Ovary (tissue), 7 donors: ENCODE measurements at regions not wholly inside any gene's neighbourhood (a gene's known extent, or its start where the extent isn't known, plus 50 kb on each side); places are given as distances from the start of the nearest gene placed in this dataset.
"Not testable (repeated sequence)": the region's sequence is repeated elsewhere in the genome, so short reads cannot be mapped to it uniquely, and the experiment has no call there.

ENCODE experiments used
- DNase-seq, 5 donors: peaks; one replicate each; pipeline ENCODE4 v3.0.0-alpha.2; 2019 to 2020
- H3K27ac ChIP-seq, 2 donors: fragments of 200-600 bp; one replicate each; pipeline versions ENCODE4 v1.5.1 to v1.8.0; 2019 to 2022
- H3K27me3 ChIP-seq: fragments of 200-600 bp; one replicate; pipeline ENCODE4 v1.8.0; 2022
- H3K36me3 ChIP-seq: fragments of 200-600 bp; sonication (generic); one replicate; pipeline ENCODE4 v1.5.1; 2019
- H3K4me1 ChIP-seq: one replicate; pipeline ENCODE4 v1.8.1; 2013; ENCODE audit warnings: mild to moderate bottlenecking, moderate library complexity; ENCODE audit not compliant: insufficient read depth
- H3K4me3 ChIP-seq: fragments of 200-600 bp; sonication (generic); one replicate; pipeline ENCODE4 v1.5.1; 2017
- H3K9me3 ChIP-seq, 2 donors: fragments of 200-600 bp in 1 of 2; sonication (generic) in 1 of 2; one replicate each; pipeline versions ENCODE4 v1.5.1 to v1.8.1; 2013 to 2019; ENCODE audit warnings: mild to moderate bottlenecking in 1 of 2, moderate library complexity in 1 of 2
- EP300 ChIP-seq: sonication (generic); formaldehyde crosslinking; IDR thresholded peaks from one replicate; pipeline ENCODE4 v1.6.1; 2017; ENCODE audit warnings: antibody characterized with exemption
- POLR2A ChIP-seq: fragments of 450-650 bp; IDR thresholded peaks from one replicate; pipeline ENCODE4 v1.6.1; 2017; ENCODE audit warnings: antibody characterized with exemption, mild to moderate bottlenecking, moderate library complexity
- WGBS, 3 donors: extraction: QIAGEN DNeasy Blood & Tissue Kit in 1 of 3; methylation state at CpG; one replicate each; pipeline versions ENCODE4 v1.1.5 to v1.1.7; 2013 to 2017; 5-methylcytosine and 5-hydroxymethylcytosine counted together
- intact Hi-C, 4 donors: fragments of 100-400 bp; cut with DNase I; formaldehyde crosslinking; loops; one replicate each; pipeline versions ENCODE4 v1.11.0 to v1.15.1; 2022 to 2023
- TF ChIP-seq, protein P1 (sequence below), 3 donors: fragments of 450-650 bp in 2 of 3; fragments of 200-600 bp in 1 of 3; IDR thresholded peaks; one replicate each; pipeline versions ENCODE4 v1.5.1 to v1.8.0; 2016 to 2022; ENCODE audit warnings: antibody characterized with exemption in 3 of 3, mild to moderate bottlenecking in 1 of 3
- donor health status: DM: no; HTN: no; CAD: no; lungs with moderate emphysema.
- donor health status: DM: no; HTN: no; CAD: no.
- donor health status: Bipolar disorder and iron deficiency.
- donor health status: DM: no; HTN: no; CAD: no.
- donor health status: DM: yes; HTN: yes; CAD: no.

DNA sequence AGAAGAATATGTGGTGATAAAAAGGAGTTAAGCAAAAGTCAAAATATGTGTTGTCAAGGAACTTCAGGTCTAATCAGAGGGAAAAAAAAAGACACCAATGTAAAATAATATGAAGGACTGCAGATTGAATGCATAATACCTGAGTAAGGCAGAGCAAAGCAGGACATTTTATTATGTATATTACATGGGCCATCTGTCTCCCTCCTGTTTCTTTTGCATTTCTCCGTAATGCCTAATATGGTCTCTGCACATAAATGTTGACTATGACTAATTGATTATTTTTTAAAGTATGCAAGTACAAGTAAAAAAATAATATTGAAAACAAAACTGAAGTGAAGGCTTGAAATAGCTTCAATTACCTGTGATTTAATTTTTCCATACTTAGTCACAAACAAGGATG lies 384.7 kb upstream of the MAN1A1 start:
- intact Hi-C loops, result no loop called here
- Histone ChIP-seq H3K4me3 (no peak overlapping the region), H3K4me1 (no peaks in the 10 kb centered on the region), H3K36me3 (no peaks in the 10 kb centered on the region), H3K27ac (no peak overlapping the region), H3K27me3 (no peaks in the 10 kb centered on the region), H3K9me3 (no peaks in the 10 kb centered on the region)
- TF ChIP-seq EP300, result no peak
- TF ChIP-seq POLR2A, result no peak
- TF ChIP-seq, protein P1, sequence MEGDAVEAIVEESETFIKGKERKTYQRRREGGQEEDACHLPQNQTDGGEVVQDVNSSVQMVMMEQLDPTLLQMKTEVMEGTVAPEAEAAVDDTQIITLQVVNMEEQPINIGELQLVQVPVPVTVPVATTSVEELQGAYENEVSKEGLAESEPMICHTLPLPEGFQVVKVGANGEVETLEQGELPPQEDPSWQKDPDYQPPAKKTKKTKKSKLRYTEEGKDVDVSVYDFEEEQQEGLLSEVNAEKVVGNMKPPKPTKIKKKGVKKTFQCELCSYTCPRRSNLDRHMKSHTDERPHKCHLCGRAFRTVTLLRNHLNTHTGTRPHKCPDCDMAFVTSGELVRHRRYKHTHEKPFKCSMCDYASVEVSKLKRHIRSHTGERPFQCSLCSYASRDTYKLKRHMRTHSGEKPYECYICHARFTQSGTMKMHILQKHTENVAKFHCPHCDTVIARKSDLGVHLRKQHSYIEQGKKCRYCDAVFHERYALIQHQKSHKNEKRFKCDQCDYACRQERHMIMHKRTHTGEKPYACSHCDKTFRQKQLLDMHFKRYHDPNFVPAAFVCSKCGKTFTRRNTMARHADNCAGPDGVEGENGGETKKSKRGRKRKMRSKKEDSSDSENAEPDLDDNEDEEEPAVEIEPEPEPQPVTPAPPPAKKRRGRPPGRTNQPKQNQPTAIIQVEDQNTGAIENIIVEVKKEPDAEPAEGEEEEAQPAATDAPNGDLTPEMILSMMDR (IDR thresholded peaks at IDR 0.05), result no peak
- no peak for DNase-seq
- 95 to 98% (median 96%) methylated on average over 1 of the region's 1 CpG for WGBS, 3 donors

DNA sequence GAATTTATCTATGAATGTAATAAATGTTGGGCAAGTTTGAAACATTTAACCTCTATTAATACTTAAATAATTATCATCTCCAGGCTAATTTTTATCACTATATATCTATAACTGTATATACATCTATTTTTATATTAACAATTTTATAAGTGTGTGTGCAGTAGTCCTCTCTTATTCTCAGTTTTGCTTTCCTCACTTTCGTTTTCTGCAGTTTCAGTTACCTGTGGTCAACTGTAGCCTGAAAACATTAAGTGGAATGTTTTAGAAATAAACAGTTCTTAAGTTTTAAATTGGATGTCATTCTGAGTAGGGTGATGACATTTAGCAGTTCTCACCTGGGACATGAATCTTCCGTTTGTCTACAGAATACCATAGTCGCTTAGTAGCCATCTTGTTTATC lies 379.4 kb upstream of the MAN1A1 start:
- intact Hi-C loops, result no loop called here
- Histone ChIP-seq H3K4me3 (no peak overlapping the region), H3K36me3 (no peaks in the 10 kb centered on the region), H3K9me3 (no peaks in the 10 kb centered on the region), H3K27me3 (no peaks in the 10 kb centered on the region), H3K27ac (no peak overlapping the region), H3K4me1 (no peaks in the 10 kb centered on the region)
- DNase-seq, result no peak
- no peak for TF ChIP-seq POLR2A
- TF ChIP-seq, protein P1 (IDR thresholded peaks at IDR 0.05), result no peak
- TF ChIP-seq EP300, result no peak
- WGBS, 3 donors, result 71 to 87% (median 81%) methylated on average over 3 of the region's 3 CpGs

DNA sequence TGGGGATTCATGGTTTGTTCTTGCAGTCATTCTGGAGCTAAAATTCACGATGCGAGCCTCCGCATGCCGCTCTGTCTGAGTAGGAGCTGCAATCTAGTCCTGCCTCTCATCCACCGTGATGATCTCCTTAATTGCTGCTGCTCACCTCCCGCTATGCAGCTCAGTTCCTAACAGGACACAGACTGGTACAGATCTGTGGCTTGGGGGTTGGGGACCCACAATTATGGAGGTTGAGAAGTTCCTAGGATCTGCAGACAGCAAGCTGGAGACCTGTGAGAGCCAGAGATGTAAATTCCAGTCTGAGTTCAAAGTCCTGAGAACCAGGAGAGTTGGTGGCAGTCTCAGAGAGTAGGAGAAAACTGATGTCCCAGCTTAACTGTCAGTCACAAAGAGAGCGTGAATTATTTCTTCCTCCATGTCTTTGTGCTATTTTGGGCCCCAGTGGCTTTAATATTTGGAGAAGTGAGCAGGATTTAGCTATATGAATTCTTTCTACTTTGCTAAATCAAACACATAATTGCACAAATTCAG lies 378.7 kb upstream of the MAN1A1 start:
- no peak overlapping the region for H3K4me3 ChIP-seq
- no peaks in the 10 kb centered on the region for H3K27me3 ChIP-seq
- H3K9me3 ChIP-seq, result no peaks in the 10 kb centered on the region
- DNase-seq, result no peak
- 83 to 92% (median 84%) methylated on average over 7 of the region's 7 CpGs for WGBS, 3 donors
- H3K27ac ChIP-seq, result no peak overlapping the region
- intact Hi-C loops, result no loop called here
- TF ChIP-seq EP300 (no peak), POLR2A (no peak)
- TF ChIP-seq, protein P1 (IDR thresholded peaks at IDR 0.05), result no peak
- H3K36me3 ChIP-seq, result no peaks in the 10 kb centered on the region
- no peaks in the 10 kb centered on the region for H3K4me1 ChIP-seq

DNA sequence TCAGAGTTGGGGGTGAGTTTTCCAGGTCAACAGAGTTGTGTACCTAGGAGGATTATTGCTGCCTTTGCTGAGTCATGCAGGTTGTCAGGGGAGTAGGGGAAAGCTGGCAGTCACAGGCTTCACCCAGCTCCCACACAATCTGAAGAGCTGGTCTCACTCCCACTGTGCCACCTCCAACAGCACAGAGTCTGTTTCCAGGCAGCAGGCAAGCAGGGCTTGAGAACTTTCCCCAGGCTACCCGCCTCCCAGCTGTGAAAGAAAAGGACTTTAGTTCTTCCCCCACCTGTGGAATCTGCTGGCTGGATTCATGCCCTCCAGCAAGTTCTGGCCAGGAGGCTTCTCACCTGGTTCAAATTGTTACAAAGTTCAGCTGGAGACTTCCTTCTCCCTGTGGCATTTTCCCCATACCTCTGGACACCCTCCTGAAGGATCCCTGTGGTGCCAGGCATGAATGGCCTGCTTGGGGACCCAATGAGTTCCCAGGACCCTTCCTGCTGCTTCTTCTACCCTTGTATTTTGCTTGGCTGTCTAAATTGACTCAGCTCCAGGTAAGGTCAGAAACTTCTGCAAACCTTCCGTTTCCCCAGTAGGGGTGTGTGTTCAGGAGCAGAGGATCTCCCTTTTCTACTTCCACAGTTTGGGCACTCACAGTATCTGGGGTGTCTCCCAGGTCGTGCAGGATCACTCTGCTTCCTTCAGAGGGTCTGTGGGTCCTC lies 378.1 kb upstream of the MAN1A1 start:
- no peaks in the 10 kb centered on the region for H3K9me3 ChIP-seq
- no peaks in the 10 kb centered on the region for H3K36me3 ChIP-seq
- H3K4me1 ChIP-seq, result no peaks in the 10 kb centered on the region
- no peak overlapping the region for H3K27ac ChIP-seq
- WGBS, 3 donors, result 66 to 76% (median 68%) methylated on average over 3 of the region's 3 CpGs
- H3K4me3 ChIP-seq, result no peak overlapping the region
- intact Hi-C loops, result no loop called here
- no peak for DNase-seq
- no peaks in the 10 kb centered on the region for H3K27me3 ChIP-seq
- no peak for TF ChIP-seq POLR2A
- TF ChIP-seq, protein P1 (IDR thresholded peaks at IDR 0.05), result no peak
- TF ChIP-seq EP300, result no peak

DNA sequence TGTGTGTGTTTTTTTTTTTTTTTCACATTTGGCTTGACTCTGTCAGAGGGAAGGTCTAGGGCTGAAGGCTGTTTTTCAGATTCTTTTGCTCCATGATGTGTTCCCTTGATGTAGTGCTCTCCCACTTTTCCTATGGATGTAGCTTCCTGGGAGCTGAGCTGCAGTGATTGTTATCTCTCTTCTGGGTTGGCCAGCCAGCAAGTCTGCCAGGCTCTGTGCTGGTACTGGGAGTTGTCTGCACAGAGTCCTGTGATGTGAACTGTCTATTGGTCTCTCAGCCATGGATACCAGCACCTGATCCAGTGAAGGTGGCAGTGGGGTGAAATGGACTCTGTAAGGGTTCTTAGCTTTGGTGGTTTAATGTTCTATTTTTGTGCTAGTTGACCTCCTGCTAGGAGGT lies 377.4 kb upstream of the MAN1A1 start:
- H3K9me3 ChIP-seq, H3K4me1 ChIP-seq, H3K27ac ChIP-seq, intact Hi-C loops, H3K27me3 ChIP-seq, H3K36me3 ChIP-seq, DNase-seq, H3K4me3 ChIP-seq: not testable (repeated sequence)
